Esophagus squamous epithelium (tissue), 5 donors: ENCODE measurements at regions not wholly inside any gene's neighbourhood (a gene's known extent, or its start where the extent isn't known, plus 50 kb on each side); places are given as distances from the start of the nearest gene placed in this dataset.

Experiments used
- DNase-seq: peaks from one replicate; lab custom pipeline; 2025; lab: John Stamatoyannopoulos, UW
- H3K27ac ChIP-seq, 4 donors: fragments of 200-600 bp; sonication (generic); one replicate each; pipeline ENCODE4 v1.5.1; 2016 to 2019; ENCODE audit warnings: mild to moderate bottlenecking in 1 of 4
- H3K27me3 ChIP-seq, 4 donors: fragments of 200-600 bp; sonication (generic); 1 replicate in 3 of 4; 2 replicates in 1 of 4; pipeline versions ENCODE4 v1.5.1 to v1.6.0; 2017 to 2021; ENCODE audit warnings: antibody characterized with exemption in 1 of 4
- H3K36me3 ChIP-seq, 3 donors: fragments of 200-600 bp; sonication (generic); one replicate each; pipeline ENCODE4 v1.5.1; 2016 to 2019
- H3K4me1 ChIP-seq, 3 donors: fragments of 200-600 bp; sonication (generic); one replicate each; pipeline ENCODE4 v1.5.1; 2017 to 2019
- H3K4me3 ChIP-seq, 4 donors: fragments of 200-600 bp; sonication (generic); 1 replicate in 3 of 4; 2 replicates in 1 of 4; pipeline ENCODE4 v1.5.1; 2016 to 2019; ENCODE audit warnings: mild to moderate bottlenecking in 2 of 4, moderate library complexity in 1 of 4
- H3K9me3 ChIP-seq, 3 donors: fragments of 200-600 bp; sonication (generic); one replicate each; pipeline ENCODE4 v1.5.1; 2016 to 2019
- CTCF ChIP-seq, 6 experiments: fragments of 450-650 bp in 4 of 6; fragments of 200-600 bp in 2 of 6; sonication (generic) in 2 of 6; IDR thresholded peaks; one replicate each; pipeline ENCODE4 v1.5.1; 2016 to 2019; ENCODE audit warnings: antibody characterized with exemption in 6 of 6, mild to moderate bottlenecking in 4 of 6, moderate library complexity in 4 of 6
- POLR2A ChIP-seq, 4 donors: fragments of 450-650 bp; IDR thresholded peaks; one replicate each; pipeline ENCODE4 v1.6.1; 2017; ENCODE audit warnings: antibody characterized with exemption in 4 of 4, mild to moderate bottlenecking in 4 of 4, moderate library complexity in 3 of 4
- WGBS, 2 donors: methylation state at CpG; one replicate each; pipeline ENCODE4 v1.1.5; 2018; 5-methylcytosine and 5-hydroxymethylcytosine counted together
- intact Hi-C: fragments of 100-400 bp; cut with DNase I; formaldehyde crosslinking; loops from one replicate; pipeline ENCODE4 v1.15.0; 2022
- donor health status: DM: yes; HTN: yes; CAD: no.

GRCh38 chr6:163971841-163972838, 557.6 kb downstream of the QKI start:
- Histone ChIP-seq H3K27me3 (no peaks in the 10 kb centered on the region), H3K4me1 (no peaks in the 10 kb centered on the region), H3K4me3 (no peak overlapping the region), H3K36me3 (no peaks in the 10 kb centered on the region), H3K9me3 (no peaks in the 10 kb centered on the region), H3K27ac (no peak overlapping the region)
- TF ChIP-seq POLR2A (IDR thresholded peaks at IDR 0.05) (no peak), CTCF (IDR thresholded peaks at IDR 0.05) (no peak)
- no peak for DNase-seq
- 84 to 87% methylated on average over 21 to 32 of the region's 59 CpGs for WGBS, 2 donors
- intact Hi-C loops = no loop called here

GRCh38 chr6:163970846-163971564, 556.5 kb downstream of the QKI start:
- TF ChIP-seq CTCF (IDR thresholded peaks at IDR 0.05) (no peak), POLR2A (IDR thresholded peaks at IDR 0.05) (no peak)
- no peak for DNase-seq
- H3K36me3 ChIP-seq = no peaks in the 10 kb centered on the region
- intact Hi-C loops = no loop called here
- no peaks in the 10 kb centered on the region for H3K9me3 ChIP-seq
- H3K27me3 ChIP-seq = no peaks in the 10 kb centered on the region
- H3K4me1 ChIP-seq = peaks cover 0 to 1% (median 0%) of the 10 kb centered on the region in 3 donors
- 85 to 87% methylated on average over 6 to 13 of the region's 13 CpGs for WGBS, 2 donors
- no peak overlapping the region for H3K27ac ChIP-seq
- no peak overlapping the region for H3K4me3 ChIP-seq

DNA sequence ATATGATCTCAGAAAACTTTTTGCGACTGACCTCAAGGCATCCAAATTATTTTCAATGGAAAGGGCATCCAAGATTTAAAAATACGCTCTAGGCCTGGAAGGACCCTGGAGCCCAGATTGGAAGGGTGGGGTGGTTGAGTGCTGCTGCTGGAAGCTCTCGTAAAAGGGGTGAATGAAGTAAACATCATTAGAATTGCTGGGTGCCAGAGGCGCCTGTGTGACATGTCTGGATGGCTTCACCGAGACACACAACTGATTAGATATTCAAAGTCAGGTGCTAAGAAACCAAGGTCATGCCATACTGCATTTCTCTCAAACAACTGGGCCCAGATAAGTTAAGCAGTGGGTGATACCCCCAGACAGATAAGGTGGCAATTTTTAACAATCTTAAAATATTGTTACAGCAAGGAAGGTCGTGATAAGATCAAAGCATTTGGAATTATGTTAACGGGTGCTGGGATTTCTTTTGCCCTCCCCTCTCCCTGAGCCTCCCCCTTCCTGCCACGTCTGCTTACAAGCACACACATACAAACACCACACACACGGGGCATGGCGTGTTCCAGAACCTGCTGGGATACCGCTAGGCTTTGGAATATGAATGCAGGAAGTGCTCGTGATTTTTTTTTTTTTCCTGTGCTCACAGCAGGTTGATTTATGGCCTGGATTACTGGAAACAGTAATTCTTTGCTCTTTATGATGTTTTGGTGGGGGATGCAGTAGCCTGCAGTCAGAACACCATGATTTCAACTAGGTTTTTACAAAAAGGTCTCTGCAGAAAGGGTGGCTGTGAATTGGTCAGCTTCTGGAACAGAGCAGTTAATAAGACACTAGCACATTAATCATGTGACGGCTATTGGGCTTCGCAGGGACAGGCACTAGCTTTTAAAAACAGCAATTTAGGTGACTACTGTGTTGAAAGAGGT, 551.2 kb downstream of the QKI start:
- Histone ChIP-seq H3K4me1 (peaks cover 0 to 6% (median 0%) of the 10 kb centered on the region in 3 donors), H3K36me3 (no peaks in the 10 kb centered on the region), H3K27me3 (no peaks in the 10 kb centered on the region), H3K27ac (no peak overlapping the region), H3K4me3 (no peak overlapping the region), H3K9me3 (no peaks in the 10 kb centered on the region)
- intact Hi-C loops = no loop called here
- no peak for DNase-seq
- TF ChIP-seq POLR2A (IDR thresholded peaks at IDR 0.05) = no peak
- TF ChIP-seq CTCF (IDR thresholded peaks at IDR 0.05) = no peak
- WGBS, 2 donors = 41 to 46% methylated on average over 12 to 14 of the region's 14 CpGs

- Histone ChIP-seq H3K27me3 (no peaks in the 10 kb centered on the region), H3K27ac (no peak overlapping the region), H3K9me3 (no peaks in the 10 kb centered on the region), H3K36me3 (no peaks in the 10 kb centered on the region), H3K4me3 (no peak overlapping the region), H3K4me1 (peaks cover 0 to 6% (median 0%) of the 10 kb centered on the region in 3 donors)
- intact Hi-C loops = no loop called here
- TF ChIP-seq POLR2A (IDR thresholded peaks at IDR 0.05) (no peak), CTCF (IDR thresholded peaks at IDR 0.05) (no peak)
- DNase-seq = no peak
- WGBS, 2 donors = 80 to 90% methylated on average over 5 to 6 of the region's 6 CpGs
These were observed 550.3 kb downstream of the QKI start for GRCh38 chr6:163964789-163965188.
